Parathyroid adenoma (tissue), 2 donors: ENCODE measurements at regions not wholly inside any gene's neighbourhood (a gene's known extent, or its start where the extent isn't known, plus 50 kb on each side); places are given as distances from the start of the nearest gene placed in this dataset.

ENCODE experiments used
- H2AFZ ChIP-seq: fragments of 300-600 bp; sonication (generic); one replicate; pipeline ENCODE4 v1.7.0; 2017; ENCODE audit warnings: antibody characterized with exemption, mild to moderate bottlenecking
- H3K27ac ChIP-seq: fragments of 300-600 bp; sonication (generic); one replicate; pipeline ENCODE4 v1.7.0; 2017
- H3K27me3 ChIP-seq: fragments of 300-600 bp; sonication (generic); one replicate; pipeline ENCODE4 v1.7.0; 2017; ENCODE audit warnings: low read length; ENCODE audit not compliant: control insufficient read depth, insufficient read depth
- H3K36me3 ChIP-seq: fragments of 300-600 bp; sonication (generic); one replicate; pipeline ENCODE4 v1.7.0; 2017; ENCODE audit warnings: low read length; ENCODE audit not compliant: control insufficient read depth, insufficient read depth
- H3K4me1 ChIP-seq: fragments of 300-600 bp; sonication (generic); one replicate; pipeline ENCODE4 v1.7.0; 2017; ENCODE audit warnings: control low read depth
- H3K4me2 ChIP-seq: fragments of 300-600 bp; sonication (generic); one replicate; pipeline ENCODE4 v1.7.0; 2017; ENCODE audit warnings: low read length
- H3K4me3 ChIP-seq: fragments of 300-600 bp; sonication (generic); one replicate; pipeline ENCODE4 v1.7.0; 2017; ENCODE audit warnings: low read depth, low read length
- H3K79me2 ChIP-seq: fragments of 300-600 bp; sonication (generic); one replicate; pipeline ENCODE4 v1.7.0; 2017; ENCODE audit warnings: control low read depth
- H3K9ac ChIP-seq: fragments of 300-600 bp; sonication (generic); one replicate; pipeline ENCODE4 v1.7.0; 2017; ENCODE audit warnings: mild to moderate bottlenecking
- H3K9me3 ChIP-seq: fragments of 300-600 bp; sonication (generic); one replicate; pipeline ENCODE4 v1.7.0; 2017; ENCODE audit warnings: low read length; ENCODE audit not compliant: control insufficient read depth
- TF ChIP-seq, protein P1 (sequence below): fragments of 300-600 bp; sonication (generic); IDR thresholded peaks from one replicate; pipeline ENCODE4 v1.7.0; 2017; ENCODE audit warnings: antibody characterized with exemption, mild to moderate bottlenecking
- donor health status: primary hyperparathyroidism.

- no peaks in the 10 kb centered on the region for H3K27me3 ChIP-seq
- H2AFZ ChIP-seq, result no peak overlapping the region
- TF ChIP-seq, protein P1, sequence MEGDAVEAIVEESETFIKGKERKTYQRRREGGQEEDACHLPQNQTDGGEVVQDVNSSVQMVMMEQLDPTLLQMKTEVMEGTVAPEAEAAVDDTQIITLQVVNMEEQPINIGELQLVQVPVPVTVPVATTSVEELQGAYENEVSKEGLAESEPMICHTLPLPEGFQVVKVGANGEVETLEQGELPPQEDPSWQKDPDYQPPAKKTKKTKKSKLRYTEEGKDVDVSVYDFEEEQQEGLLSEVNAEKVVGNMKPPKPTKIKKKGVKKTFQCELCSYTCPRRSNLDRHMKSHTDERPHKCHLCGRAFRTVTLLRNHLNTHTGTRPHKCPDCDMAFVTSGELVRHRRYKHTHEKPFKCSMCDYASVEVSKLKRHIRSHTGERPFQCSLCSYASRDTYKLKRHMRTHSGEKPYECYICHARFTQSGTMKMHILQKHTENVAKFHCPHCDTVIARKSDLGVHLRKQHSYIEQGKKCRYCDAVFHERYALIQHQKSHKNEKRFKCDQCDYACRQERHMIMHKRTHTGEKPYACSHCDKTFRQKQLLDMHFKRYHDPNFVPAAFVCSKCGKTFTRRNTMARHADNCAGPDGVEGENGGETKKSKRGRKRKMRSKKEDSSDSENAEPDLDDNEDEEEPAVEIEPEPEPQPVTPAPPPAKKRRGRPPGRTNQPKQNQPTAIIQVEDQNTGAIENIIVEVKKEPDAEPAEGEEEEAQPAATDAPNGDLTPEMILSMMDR, result no peak
- H3K4me3 ChIP-seq, result no peak overlapping the region
- no peak overlapping the region for H3K9ac ChIP-seq
- H3K4me1 ChIP-seq, result no peaks in the 10 kb centered on the region
- no peaks in the 10 kb centered on the region for H3K36me3 ChIP-seq
- no peaks in the 10 kb centered on the region for H3K79me2 ChIP-seq
- no peaks in the 10 kb centered on the region for H3K9me3 ChIP-seq
- no peak overlapping the region for H3K27ac ChIP-seq
- no peak overlapping the region for H3K4me2 ChIP-seq
Observed at GRCh38 chr2:60312618-60313017, 240.8 kb downstream of the BCL11A start.

- Histone ChIP-seq H3K9ac (no peak overlapping the region), H3K79me2 (no peaks in the 10 kb centered on the region), H3K36me3 (no peaks in the 10 kb centered on the region), H3K27ac (no peak overlapping the region), H3K4me3 (no peak overlapping the region), H3K9me3 (no peaks in the 10 kb centered on the region), H3K4me2 (no peak overlapping the region), H2AFZ (no peak overlapping the region), H3K4me1 (no peaks in the 10 kb centered on the region), H3K27me3 (no peaks in the 10 kb centered on the region)
- TF ChIP-seq, protein P1, result no peak
Observed at GRCh38 chr2:60311524-60311923, 241.9 kb downstream of the BCL11A start.

DNA sequence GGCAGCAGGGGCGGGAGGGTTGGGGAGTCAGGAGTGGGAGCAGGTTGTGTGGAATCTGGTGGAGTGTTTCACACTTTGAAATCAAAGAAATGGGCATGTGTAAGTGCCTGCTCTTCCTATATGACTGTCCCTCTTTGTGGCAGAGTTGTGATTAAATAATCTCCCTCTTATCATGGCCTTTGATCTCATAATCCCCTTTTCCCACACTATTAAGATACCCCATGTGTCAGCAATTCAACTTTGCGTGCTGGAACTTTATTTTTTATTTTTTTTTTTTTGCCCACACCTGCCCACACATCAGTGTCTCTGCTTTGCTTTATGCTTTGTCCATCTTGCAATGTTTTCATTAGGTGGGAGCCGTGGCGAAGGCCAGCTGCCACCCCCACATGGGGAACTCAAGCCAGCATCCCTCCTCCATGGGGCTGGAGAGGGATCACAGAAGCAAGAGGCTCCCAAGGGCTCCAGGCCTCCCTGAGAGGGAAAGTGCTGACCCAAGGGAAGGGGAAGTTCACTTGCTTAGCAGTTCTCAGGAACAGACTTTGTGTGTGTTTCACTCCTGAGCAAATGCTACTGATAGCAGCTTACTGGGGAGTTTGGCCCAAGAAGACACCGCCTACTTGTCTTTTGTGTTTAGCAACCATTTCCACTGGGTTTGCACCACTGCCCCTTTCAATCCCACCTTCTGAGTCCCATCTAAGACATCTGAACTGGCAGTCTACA, 243.4 kb downstream of the BCL11A start:
- no peaks in the 10 kb centered on the region for H3K4me1 ChIP-seq
- H3K4me2 ChIP-seq, result no peak overlapping the region
- no peak overlapping the region for H2AFZ ChIP-seq
- TF ChIP-seq, protein P1, result no peak
- no peak overlapping the region for H3K27ac ChIP-seq
- no peaks in the 10 kb centered on the region for H3K79me2 ChIP-seq
- H3K27me3 ChIP-seq, result no peaks in the 10 kb centered on the region
- no peak overlapping the region for H3K4me3 ChIP-seq
- no peak overlapping the region for H3K9ac ChIP-seq
- H3K9me3 ChIP-seq, result no peaks in the 10 kb centered on the region
- no peaks in the 10 kb centered on the region for H3K36me3 ChIP-seq

GRCh38 chr2:60309336-60309735, 244.1 kb downstream of the BCL11A start:
- H3K4me3 ChIP-seq, result no peak overlapping the region
- no peaks in the 10 kb centered on the region for H3K9me3 ChIP-seq
- H3K4me2 ChIP-seq, result no peak overlapping the region
- no peaks in the 10 kb centered on the region for H3K36me3 ChIP-seq
- no peak overlapping the region for H3K9ac ChIP-seq
- TF ChIP-seq, protein P1, result no peak
- H3K27me3 ChIP-seq, result no peaks in the 10 kb centered on the region
- no peak overlapping the region for H2AFZ ChIP-seq
- no peaks in the 10 kb centered on the region for H3K4me1 ChIP-seq
- H3K27ac ChIP-seq, result no peak overlapping the region
- no peaks in the 10 kb centered on the region for H3K79me2 ChIP-seq

- Histone ChIP-seq H3K36me3 (no peaks in the 10 kb centered on the region), H3K9me3 (no peaks in the 10 kb centered on the region), H3K9ac (no peak overlapping the region), H3K4me3 (no peak overlapping the region), H3K4me1 (no peaks in the 10 kb centered on the region), H3K27ac (no peak overlapping the region), H3K4me2 (no peak overlapping the region), H2AFZ (no peak overlapping the region), H3K27me3 (no peaks in the 10 kb centered on the region), H3K79me2 (no peaks in the 10 kb centered on the region)
- TF ChIP-seq, protein P1, result no peak
Observed at GRCh38 chr2:60306267-60306861, 247.1 kb downstream of the BCL11A start.
